WTC11 (cell line): ENCODE measurements at regions not wholly inside any gene's neighbourhood (a gene's known extent, or its start where the extent isn't known, plus 50 kb on each side); places are given as distances from the start of the nearest gene placed in this dataset.

ENCODE experiments used
- CBFB ChIP-seq: sonication (generic); formaldehyde crosslinking; IDR thresholded peaks from 2 replicates; pipeline ENCODE4 v1.8.1; 2022; ENCODE audit warnings: mild to moderate bottlenecking, low read depth, missing genetic modification reagents
- ESRRA ChIP-seq: sonication (generic); formaldehyde crosslinking; IDR thresholded peaks from 2 replicates; pipeline ENCODE4 v1.8.1; 2022; ENCODE audit warnings: mild to moderate bottlenecking, missing genetic modification reagents, borderline replicate concordance
- FOXP4 ChIP-seq: sonication (generic); formaldehyde crosslinking; IDR thresholded peaks from 2 replicates; pipeline ENCODE4 v1.8.0; 2022; ENCODE audit warnings: mild to moderate bottlenecking, missing genetic modification reagents
- TEAD4 ChIP-seq: sonication (generic); formaldehyde crosslinking; IDR thresholded peaks from 2 replicates; pipeline ENCODE4 v1.8.0; 2022; ENCODE audit warnings: mild to moderate bottlenecking, missing genetic modification reagents
- USF2 ChIP-seq: sonication (generic); formaldehyde crosslinking; IDR thresholded peaks from 2 replicates; pipeline ENCODE4 v1.8.1; 2023; ENCODE audit warnings: mild to moderate bottlenecking, missing genetic modification reagents, moderate library complexity
- ZNF512 ChIP-seq: sonication (generic); formaldehyde crosslinking; IDR thresholded peaks from 2 replicates; pipeline ENCODE4 v1.8.1; 2022; ENCODE audit warnings: missing genetic modification reagents, borderline replicate concordance
- TF ChIP-seq, protein P1 (sequence below): fragments of 200-600 bp; IDR thresholded peaks from 2 replicates; pipeline ENCODE4 v1.8.0; 2022; ENCODE audit warnings: antibody characterized with exemption

GRCh38 chr9:82117026-82117811 is 128.6 kb downstream of the SPATA31D1 start:
- TF ChIP-seq TEAD4 (no peak), CBFB (CRISPR knock-in tag) (no peak), USF2 (no peak), ZNF512 (CRISPR knock-in tag) (no peak), FOXP4 (CRISPR knock-in tag) (no peak), ESRRA (no peak)
- TF ChIP-seq, protein P1, sequence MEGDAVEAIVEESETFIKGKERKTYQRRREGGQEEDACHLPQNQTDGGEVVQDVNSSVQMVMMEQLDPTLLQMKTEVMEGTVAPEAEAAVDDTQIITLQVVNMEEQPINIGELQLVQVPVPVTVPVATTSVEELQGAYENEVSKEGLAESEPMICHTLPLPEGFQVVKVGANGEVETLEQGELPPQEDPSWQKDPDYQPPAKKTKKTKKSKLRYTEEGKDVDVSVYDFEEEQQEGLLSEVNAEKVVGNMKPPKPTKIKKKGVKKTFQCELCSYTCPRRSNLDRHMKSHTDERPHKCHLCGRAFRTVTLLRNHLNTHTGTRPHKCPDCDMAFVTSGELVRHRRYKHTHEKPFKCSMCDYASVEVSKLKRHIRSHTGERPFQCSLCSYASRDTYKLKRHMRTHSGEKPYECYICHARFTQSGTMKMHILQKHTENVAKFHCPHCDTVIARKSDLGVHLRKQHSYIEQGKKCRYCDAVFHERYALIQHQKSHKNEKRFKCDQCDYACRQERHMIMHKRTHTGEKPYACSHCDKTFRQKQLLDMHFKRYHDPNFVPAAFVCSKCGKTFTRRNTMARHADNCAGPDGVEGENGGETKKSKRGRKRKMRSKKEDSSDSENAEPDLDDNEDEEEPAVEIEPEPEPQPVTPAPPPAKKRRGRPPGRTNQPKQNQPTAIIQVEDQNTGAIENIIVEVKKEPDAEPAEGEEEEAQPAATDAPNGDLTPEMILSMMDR: no peak
